GM23248 (cell line): ENCODE measurements at regions not wholly inside any gene's neighbourhood (a gene's known extent, or its start where the extent isn't known, plus 50 kb on each side); places are given as distances from the start of the nearest gene placed in this dataset.

Experiments
- EZH2 ChIP-seq: fragments of 200-600 bp; sonication (generic); IDR thresholded peaks from 2 replicates; pipeline ENCODE4 v1.6.1; 2018; ENCODE audit warnings: antibody characterized with exemption, mild to moderate bottlenecking; ENCODE audit not compliant: insufficient read depth, poor library complexity, severe bottlenecking
- EZH2phosphoT487 ChIP-seq: fragments of 200-600 bp; sonication (generic); IDR thresholded peaks from 2 replicates; pipeline ENCODE4 v1.6.1; 2018; ENCODE audit warnings: antibody characterized with exemption, moderate library complexity, mild to moderate bottlenecking, low read depth; ENCODE audit not compliant: insufficient read depth

GRCh38 chr10:128338951-128339350 is 212.7 kb upstream of the MKI67 start:
- TF ChIP-seq EZH2: no peak
- no peak for TF ChIP-seq EZH2phosphoT487
